ENCODE measurements at regions not wholly inside any gene's neighbourhood (a gene's known extent, or its start where the extent isn't known, plus 50 kb on each side); places are given as distances from the start of the nearest gene placed in this dataset.
"Not testable (repeated sequence)": the region's sequence is repeated elsewhere in the genome, so short reads cannot be mapped to it uniquely, and the experiment has no call there.

DNA sequence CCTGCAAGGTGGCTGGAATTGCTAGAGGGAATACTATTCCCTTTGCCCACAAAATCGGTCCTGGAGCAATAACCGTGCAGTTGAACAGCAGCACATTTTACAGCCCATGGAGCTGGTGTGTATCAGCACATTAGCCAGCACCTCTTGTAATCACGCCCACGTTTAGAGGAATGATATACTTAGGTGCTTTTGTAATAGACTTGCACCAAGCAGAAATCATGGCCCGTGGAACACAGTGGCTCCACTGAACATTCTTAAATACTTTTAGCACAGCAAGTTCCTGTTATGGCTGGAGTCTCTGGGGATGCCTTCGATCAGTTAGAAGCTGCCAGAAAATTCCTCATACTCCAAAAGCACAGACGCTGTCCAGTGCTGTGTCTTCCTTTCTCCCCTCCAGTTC, 218.1 kb upstream of the FAM78B start:
- in situ Hi-C loops (cut with HindIII; ENCODE audit: low sequenced_read_pairs) = no loop called here

DNA sequence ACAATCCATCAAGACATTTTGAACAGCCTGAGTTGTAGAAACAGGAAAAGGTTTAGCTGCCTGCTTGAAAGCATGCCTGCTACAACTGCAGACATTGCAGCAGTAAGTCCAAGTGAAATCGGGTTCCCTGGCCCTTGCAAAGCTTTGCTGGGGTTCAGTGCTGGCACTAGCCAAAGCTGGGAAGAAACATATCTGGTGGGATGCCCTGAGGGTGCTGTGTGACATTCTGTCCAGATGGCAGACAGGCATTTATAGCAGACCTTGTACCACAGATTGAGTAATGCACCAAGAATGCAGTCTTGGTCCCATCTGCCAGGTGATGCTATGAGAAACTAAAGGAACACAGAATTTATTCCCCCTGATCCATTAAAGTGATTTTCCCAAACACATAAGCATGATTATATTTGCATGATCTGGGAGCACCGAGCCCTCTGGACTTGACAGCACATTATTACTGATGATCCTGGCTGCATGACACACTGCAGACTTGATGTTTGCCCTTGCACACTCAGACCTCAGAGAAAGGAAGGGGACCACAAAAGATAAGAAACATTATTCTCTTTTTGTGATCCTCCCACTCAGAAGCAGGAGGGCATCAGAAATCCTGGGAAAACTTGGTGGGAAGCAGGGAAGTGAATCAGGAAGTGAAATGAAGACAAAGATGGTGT, 223.7 kb upstream of the FAM78B start:
- in situ Hi-C loops (cut with HindIII; ENCODE audit: low sequenced_read_pairs) = no loop called here

GRCh38 chr1:166391279-166392066, 224.7 kb upstream of the FAM78B start:
- in situ Hi-C loops (cut with HindIII; ENCODE audit: low sequenced_read_pairs) = no loop called here

GRCh38 chr1:166395729-166396128, 228.9 kb upstream of the FAM78B start:
- in situ Hi-C loops (cut with HindIII; ENCODE audit: low sequenced_read_pairs) = no loop called here

GRCh38 chr1:166409253-166410082, 242.7 kb upstream of the FAM78B start:
- in situ Hi-C loops (cut with HindIII; ENCODE audit: low sequenced_read_pairs) = not testable (repeated sequence)

- in situ Hi-C loops (cut with HindIII; ENCODE audit: low sequenced_read_pairs) = no loop called here
Observed at GRCh38 chr1:166410083-166410385, 243.2 kb upstream of the FAM78B start.

DNA sequence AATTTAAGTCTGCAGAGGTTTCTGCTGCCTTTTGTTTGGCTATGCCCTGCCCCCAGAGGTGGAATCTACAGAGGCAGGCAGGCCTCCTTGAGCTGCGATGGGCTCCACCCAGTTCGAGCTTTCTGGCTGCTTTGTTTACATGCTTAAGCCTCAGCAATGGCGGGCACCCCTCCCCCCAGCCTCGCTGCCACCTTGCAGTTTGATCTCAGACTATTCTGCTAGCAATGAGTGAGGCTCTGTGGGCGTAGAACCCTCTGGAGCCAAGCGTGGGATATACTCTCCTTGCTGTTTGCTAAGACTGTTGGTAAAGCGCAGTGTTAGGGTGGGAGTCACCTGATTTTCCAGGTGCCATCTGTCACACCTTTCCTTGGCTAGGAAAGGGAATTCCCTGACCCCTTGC, 250.0 kb upstream of the FAM78B start:
- in situ Hi-C loops (cut with HindIII; ENCODE audit: low sequenced_read_pairs) = not testable (repeated sequence)

- in situ Hi-C loops (cut with HindIII; ENCODE audit: low sequenced_read_pairs) = no loop called here
Observed at GRCh38 chr1:166418344-166418933, 251.6 kb upstream of the FAM78B start.

- in situ Hi-C loops (cut with HindIII; ENCODE audit: low sequenced_read_pairs) = not testable (repeated sequence)
Observed at GRCh38 chr1:166422586-166422985, 255.8 kb upstream of the FAM78B start.

- in situ Hi-C loops (cut with HindIII; ENCODE audit: low sequenced_read_pairs) = no loop called here
Observed at GRCh38 chr1:166432655-166433054, 265.9 kb upstream of the FAM78B start.

DNA sequence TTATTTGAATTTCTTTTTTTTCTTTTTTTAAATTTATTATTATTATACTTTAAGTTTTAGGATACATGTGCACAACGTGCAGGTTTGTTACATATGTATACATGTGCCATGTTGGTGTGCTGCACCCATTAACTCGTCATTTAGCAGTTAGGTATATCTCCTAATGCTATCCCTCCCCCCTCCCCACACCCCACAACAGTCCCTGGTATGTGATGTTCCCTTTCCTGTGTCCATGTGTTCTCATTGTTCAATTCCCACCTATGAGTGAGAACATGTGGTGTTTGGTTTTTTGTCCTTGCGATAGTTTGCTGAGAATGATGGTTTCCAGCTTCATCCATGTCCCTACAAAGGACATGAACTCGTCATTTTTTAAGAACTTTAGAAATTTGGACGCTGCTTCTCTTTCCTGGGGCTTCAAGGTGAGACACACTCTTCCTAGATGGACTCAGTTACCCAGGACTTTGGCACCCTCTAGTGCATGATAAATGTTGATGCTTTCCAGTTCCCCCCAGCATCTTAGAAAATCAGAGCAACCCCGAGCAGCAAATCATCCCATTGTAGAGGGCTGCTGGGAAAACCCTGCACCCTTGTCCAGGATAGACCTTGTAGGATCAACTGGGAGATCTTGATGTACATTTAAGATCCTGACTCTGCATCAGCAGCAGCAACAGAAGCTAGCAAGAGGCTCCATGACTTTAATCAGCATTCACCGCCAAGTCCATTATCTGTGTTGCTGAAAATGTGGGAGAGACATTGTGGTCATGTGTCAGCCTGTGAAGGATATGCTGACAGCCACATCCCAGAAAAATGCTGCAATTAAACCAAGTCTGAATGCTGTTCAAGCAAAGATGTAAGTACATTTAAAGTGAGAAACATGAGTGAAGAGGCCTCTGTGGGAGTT, 266.9 kb upstream of the FAM78B start:
- in situ Hi-C loops (cut with HindIII; ENCODE audit: low sequenced_read_pairs) = not testable (repeated sequence)

GRCh38 chr1:166457700-166458099, 290.9 kb upstream of the FAM78B start:
- in situ Hi-C loops (cut with HindIII; ENCODE audit: low sequenced_read_pairs) = no loop called here

DNA sequence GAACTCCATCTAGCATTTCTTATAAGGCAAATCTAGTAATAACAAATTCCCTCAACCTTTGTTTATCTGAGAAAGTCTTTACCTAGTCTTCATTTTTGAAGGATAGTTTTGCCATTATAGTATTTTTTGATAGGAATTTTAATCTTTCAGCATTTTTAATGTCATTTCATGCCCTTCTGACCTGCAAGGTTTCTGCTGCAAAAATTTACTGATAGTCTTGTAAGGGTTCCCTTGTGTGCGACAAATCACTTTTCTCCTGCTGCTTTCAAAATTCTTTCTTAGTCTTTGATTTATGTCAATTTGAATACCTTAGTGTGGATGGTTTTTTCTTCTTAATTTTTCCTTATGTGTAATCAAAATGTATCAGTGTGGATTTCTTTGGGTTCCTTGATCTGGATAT, 297.5 kb upstream of the FAM78B start:
- in situ Hi-C loops (cut with HindIII; ENCODE audit: low sequenced_read_pairs) = no loop called here

- in situ Hi-C loops (cut with HindIII; ENCODE audit: low sequenced_read_pairs) = no loop called here
Observed at GRCh38 chr1:166470014-166470413, 303.2 kb upstream of the FAM78B start.

DNA sequence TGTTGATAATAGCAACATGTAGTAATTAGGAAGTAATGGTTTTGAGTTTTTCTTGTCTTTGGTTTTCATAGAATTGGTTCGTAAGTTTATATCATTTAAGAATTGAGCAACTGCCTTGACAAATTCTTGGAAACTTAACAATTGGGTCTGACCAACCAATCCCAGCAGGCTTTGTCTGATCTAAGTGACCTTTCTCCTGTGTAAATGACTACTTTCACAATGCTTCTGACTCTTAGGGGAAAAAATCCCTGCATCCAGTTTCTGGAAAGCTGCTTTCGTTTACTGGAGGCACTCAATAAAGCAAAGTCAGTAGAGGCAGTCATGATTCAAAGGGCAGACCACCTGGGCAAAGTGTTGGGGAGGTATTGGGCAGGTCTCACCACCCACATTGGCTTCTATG, 303.6 kb upstream of the FAM78B start:
- in situ Hi-C loops (cut with HindIII; ENCODE audit: low sequenced_read_pairs) = no loop called here

GRCh38 chr1:166471359-166471758, 304.6 kb upstream of the FAM78B start:
- in situ Hi-C loops (cut with HindIII; ENCODE audit: low sequenced_read_pairs) = no loop called here

DNA sequence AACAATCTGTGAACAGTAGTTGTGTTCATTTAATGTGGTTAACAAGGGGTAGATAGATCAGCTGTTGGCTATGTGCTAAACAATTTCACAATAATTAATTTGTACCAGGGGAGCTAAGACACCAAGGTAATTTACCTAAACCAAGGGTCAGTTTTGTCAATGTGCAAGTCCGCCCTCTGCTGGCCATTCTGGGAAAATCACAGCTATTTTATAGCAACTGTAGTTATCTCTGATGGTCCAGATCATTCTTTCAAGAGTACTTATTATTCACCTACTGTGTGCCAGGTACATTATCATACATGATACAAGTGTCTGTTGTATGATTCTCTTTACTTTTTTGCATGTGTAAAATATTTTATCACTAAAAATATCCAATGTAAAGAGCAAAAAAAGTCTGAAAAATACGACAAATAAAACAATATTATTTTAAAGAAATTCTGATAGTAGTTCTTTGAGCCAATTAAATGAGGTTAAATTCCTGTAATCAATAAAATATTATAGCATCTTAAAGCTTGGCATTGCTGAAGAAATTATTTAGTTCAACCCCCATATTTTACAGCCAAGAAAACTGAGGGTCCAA, 312.3 kb upstream of the FAM78B start:
- in situ Hi-C loops (cut with HindIII; ENCODE audit: low sequenced_read_pairs) = no loop called here

GRCh38 chr1:166484471-166484870, 317.7 kb upstream of the FAM78B start:
- in situ Hi-C loops (cut with HindIII; ENCODE audit: low sequenced_read_pairs) = no loop called here

GRCh38 chr1:166484871-166485270, 318.1 kb upstream of the FAM78B start:
- in situ Hi-C loops (cut with HindIII; ENCODE audit: low sequenced_read_pairs) = no loop called here

GRCh38 chr1:166485620-166486019, 318.8 kb upstream of the FAM78B start:
- in situ Hi-C loops (cut with HindIII; ENCODE audit: low sequenced_read_pairs) = no loop called here

Data from DLD1 (cell line).